ENCODE measurements at regions not wholly inside any gene's neighbourhood (a gene's known extent, or its start where the extent isn't known, plus 50 kb on each side); places are given as distances from the start of the nearest gene placed in this dataset.
"Not testable (repeated sequence)": the region's sequence is repeated elsewhere in the genome, so short reads cannot be mapped to it uniquely, and the experiment has no call there.

DNA sequence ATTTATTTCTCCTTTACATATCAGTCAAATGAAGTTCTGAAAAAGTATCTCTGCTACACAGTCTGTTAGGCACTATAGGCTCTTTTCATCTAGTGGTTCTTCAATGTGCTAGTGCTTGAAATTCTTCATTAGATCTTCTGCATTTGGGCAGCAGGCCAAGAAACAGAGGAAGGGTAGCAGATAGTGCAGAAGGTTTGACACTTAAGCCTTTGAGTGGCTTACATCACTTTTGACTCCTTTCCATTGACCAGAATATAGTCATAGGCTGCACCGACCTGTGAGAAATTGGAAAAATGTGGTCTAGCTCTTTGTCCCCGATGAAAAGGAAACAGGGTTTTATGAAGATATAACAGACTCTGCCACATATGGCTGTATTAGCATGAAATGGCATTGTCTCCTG is 459.5 kb upstream of the PTGER4 start:
- TF ChIP-seq, protein P1, sequence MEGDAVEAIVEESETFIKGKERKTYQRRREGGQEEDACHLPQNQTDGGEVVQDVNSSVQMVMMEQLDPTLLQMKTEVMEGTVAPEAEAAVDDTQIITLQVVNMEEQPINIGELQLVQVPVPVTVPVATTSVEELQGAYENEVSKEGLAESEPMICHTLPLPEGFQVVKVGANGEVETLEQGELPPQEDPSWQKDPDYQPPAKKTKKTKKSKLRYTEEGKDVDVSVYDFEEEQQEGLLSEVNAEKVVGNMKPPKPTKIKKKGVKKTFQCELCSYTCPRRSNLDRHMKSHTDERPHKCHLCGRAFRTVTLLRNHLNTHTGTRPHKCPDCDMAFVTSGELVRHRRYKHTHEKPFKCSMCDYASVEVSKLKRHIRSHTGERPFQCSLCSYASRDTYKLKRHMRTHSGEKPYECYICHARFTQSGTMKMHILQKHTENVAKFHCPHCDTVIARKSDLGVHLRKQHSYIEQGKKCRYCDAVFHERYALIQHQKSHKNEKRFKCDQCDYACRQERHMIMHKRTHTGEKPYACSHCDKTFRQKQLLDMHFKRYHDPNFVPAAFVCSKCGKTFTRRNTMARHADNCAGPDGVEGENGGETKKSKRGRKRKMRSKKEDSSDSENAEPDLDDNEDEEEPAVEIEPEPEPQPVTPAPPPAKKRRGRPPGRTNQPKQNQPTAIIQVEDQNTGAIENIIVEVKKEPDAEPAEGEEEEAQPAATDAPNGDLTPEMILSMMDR (IDR thresholded peaks at IDR 0.05; ENCODE audit: control insufficient read depth, extremely low read depth, insufficient read depth), result no peak
- no peak for DNase-seq (ENCODE audit: low read depth)
- no peak overlapping the region for H3K4me3 ChIP-seq (ENCODE audit: low read depth, low read length)

- DNase-seq (ENCODE audit: low read depth), result no peak
- TF ChIP-seq, protein P1 (IDR thresholded peaks at IDR 0.05; ENCODE audit: control insufficient read depth, extremely low read depth, insufficient read depth), result no peak
- no peak overlapping the region for H3K4me3 ChIP-seq (ENCODE audit: low read depth, low read length)
Measured at GRCh38 chr5:40217553-40217952, 462.2 kb upstream of the PTGER4 start.

GRCh38 chr5:40210694-40211093 is 469.0 kb upstream of the PTGER4 start:
- DNase-seq (ENCODE audit: low read depth), result no peak
- H3K4me3 ChIP-seq (ENCODE audit: low read depth, low read length), result no peak overlapping the region
- TF ChIP-seq, protein P1 (IDR thresholded peaks at IDR 0.05; ENCODE audit: control insufficient read depth, extremely low read depth, insufficient read depth), result no peak

- TF ChIP-seq, protein P1 (IDR thresholded peaks at IDR 0.05; ENCODE audit: control insufficient read depth, extremely low read depth, insufficient read depth), result no peak
- DNase-seq (ENCODE audit: low read depth), result no peak
- H3K4me3 ChIP-seq (ENCODE audit: low read depth, low read length), result no peak overlapping the region
Measured at GRCh38 chr5:40206030-40206429, 473.7 kb upstream of the PTGER4 start.

GRCh38 chr5:40204144-40204543 is 475.6 kb upstream of the PTGER4 start:
- TF ChIP-seq, protein P1 (IDR thresholded peaks at IDR 0.05; ENCODE audit: control insufficient read depth, extremely low read depth, insufficient read depth), result no peak
- DNase-seq (ENCODE audit: low read depth), result no peak
- no peak overlapping the region for H3K4me3 ChIP-seq (ENCODE audit: low read depth, low read length)

DNA sequence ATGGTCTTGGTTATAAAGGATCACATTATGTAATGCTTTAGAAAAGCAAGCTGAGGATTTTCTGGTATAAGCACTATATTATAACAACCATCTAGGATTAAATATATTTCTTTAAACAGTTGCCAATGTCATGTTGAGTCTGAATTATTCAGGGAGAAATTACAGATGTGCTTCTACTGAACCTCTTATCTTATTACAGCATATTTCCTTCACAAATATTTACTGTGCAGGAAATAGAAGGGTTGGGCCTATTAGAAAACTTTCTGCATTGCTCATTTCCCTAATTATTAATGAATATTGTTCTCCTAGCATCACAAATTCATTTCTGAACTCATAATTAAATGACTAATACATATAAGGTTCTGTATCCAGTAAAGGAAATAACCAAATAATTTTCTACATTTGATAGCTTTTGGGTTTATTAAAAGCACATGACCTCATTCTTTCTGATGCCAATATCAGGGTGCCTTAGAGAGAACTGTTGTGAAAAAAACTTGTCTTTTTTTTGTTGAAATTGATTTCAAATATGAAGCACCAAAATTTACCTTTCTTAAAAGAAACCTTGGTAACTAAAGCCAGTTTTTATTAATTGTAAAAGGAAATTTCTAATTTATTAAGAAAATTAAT is 476.8 kb upstream of the PTGER4 start:
- no peak overlapping the region for H3K4me3 ChIP-seq (ENCODE audit: low read depth, low read length)
- no peak for DNase-seq (ENCODE audit: low read depth)
- TF ChIP-seq, protein P1 (IDR thresholded peaks at IDR 0.05; ENCODE audit: control insufficient read depth, extremely low read depth, insufficient read depth), result no peak

- TF ChIP-seq, protein P1 (IDR thresholded peaks at IDR 0.05; ENCODE audit: control insufficient read depth, extremely low read depth, insufficient read depth), result no peak
- H3K4me3 ChIP-seq (ENCODE audit: low read depth, low read length), result no peak overlapping the region
- DNase-seq (ENCODE audit: low read depth), result no peak
Measured at GRCh38 chr5:40198736-40199135, 481.0 kb upstream of the PTGER4 start.

DNA sequence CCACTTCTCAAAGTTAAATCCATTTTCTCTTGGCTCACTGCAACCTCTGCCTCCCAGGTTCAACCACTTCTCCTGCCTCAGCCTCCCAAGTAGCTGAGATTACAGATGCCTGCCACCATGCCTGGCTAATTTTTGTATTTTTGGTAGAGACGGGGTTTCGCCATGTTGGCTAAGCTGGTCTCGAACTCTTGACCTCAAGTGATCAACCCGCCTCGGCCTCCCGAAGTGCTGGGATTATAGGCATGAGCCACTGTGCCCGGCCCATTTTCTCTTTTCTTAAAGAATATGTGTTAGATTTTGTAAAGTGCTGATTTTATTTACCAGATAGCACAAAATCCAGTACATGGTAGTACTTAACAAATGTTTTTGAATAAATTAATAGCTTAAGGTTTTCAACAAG is 484.1 kb upstream of the PTGER4 start:
- DNase-seq (ENCODE audit: low read depth); H3K4me3 ChIP-seq (ENCODE audit: low read depth, low read length): not testable (repeated sequence)

All from LNCaP clone FGC (cell line).